Esophagus muscularis mucosa (tissue), 3 donors: ENCODE measurements at regions not wholly inside any gene's neighbourhood (a gene's known extent, or its start where the extent isn't known, plus 50 kb on each side); places are given as distances from the start of the nearest gene placed in this dataset.

ENCODE experiments used
- POLR2A ChIP-seq: fragments of 450-650 bp; IDR thresholded peaks from one replicate; pipeline ENCODE4 v1.6.1; 2017; ENCODE audit warnings: antibody characterized with exemption, moderate library complexity, mild to moderate bottlenecking, low read depth
- TF ChIP-seq, protein P1 (sequence below), 3 experiments: fragments of 200-600 bp in 2 of 3; fragments of 450-650 bp in 1 of 3; sonication (generic) in 2 of 3; IDR thresholded peaks; one replicate each; pipeline ENCODE4 v1.5.1; 2017 to 2019; ENCODE audit warnings: antibody characterized with exemption in 3 of 3, mild to moderate bottlenecking in 2 of 3, moderate library complexity in 1 of 3

DNA sequence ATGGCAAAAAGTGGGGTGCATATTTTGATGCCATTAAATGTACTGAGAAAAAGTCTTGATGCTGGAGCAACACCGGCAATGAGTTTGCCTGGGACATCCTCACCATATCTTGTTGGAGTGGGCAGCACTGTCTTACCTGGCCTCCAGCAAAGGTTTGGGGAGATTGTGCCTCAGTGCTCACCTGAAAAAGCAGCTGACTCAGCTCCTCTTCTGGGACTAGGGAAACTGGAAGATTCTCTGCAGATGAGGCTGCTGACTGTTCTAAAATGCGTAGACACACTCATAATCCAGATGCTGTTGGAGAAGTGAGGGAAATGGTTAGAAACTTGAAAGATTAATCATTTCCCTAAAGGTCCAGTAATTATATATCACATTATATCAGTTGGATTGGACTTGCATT lies 593.7 kb upstream of the HS3ST1 start:
- TF ChIP-seq, protein P1, sequence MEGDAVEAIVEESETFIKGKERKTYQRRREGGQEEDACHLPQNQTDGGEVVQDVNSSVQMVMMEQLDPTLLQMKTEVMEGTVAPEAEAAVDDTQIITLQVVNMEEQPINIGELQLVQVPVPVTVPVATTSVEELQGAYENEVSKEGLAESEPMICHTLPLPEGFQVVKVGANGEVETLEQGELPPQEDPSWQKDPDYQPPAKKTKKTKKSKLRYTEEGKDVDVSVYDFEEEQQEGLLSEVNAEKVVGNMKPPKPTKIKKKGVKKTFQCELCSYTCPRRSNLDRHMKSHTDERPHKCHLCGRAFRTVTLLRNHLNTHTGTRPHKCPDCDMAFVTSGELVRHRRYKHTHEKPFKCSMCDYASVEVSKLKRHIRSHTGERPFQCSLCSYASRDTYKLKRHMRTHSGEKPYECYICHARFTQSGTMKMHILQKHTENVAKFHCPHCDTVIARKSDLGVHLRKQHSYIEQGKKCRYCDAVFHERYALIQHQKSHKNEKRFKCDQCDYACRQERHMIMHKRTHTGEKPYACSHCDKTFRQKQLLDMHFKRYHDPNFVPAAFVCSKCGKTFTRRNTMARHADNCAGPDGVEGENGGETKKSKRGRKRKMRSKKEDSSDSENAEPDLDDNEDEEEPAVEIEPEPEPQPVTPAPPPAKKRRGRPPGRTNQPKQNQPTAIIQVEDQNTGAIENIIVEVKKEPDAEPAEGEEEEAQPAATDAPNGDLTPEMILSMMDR (IDR thresholded peaks at IDR 0.05) = no peak
- TF ChIP-seq POLR2A = no peak
